Vagina (tissue), 2 donors: ENCODE measurements at regions not wholly inside any gene's neighbourhood (a gene's known extent, or its start where the extent isn't known, plus 50 kb on each side); places are given as distances from the start of the nearest gene placed in this dataset.

Experiments
- CTCF ChIP-seq, 3 experiments: fragments of 450-650 bp in 2 of 3; fragments of 200-600 bp in 1 of 3; sonication (generic) in 1 of 3; IDR thresholded peaks; one replicate each; pipeline ENCODE4 v1.5.1; 2017 to 2019; ENCODE audit warnings: antibody characterized with exemption in 3 of 3, mild to moderate bottlenecking in 2 of 3, moderate library complexity in 2 of 3
- POLR2AphosphoS5 ChIP-seq, 2 donors: sonication (generic); formaldehyde crosslinking; IDR thresholded peaks; one replicate each; pipeline ENCODE4 v1.9.0; 2017; ENCODE audit warnings: antibody characterized with exemption in 2 of 2, mild to moderate bottlenecking in 2 of 2, low read depth in 1 of 2; ENCODE audit not compliant: insufficient read depth in 1 of 2

- TF ChIP-seq CTCF (IDR thresholded peaks at IDR 0.05) = no peak
- no peak for TF ChIP-seq POLR2AphosphoS5 (IDR thresholded peaks at IDR 0.05; ENCODE audit: insufficient read depth in 1 of 2, low read depth in 1 of 2)
Measured at GRCh38 chr2:175843625-175844024, 158.4 kb downstream of the LNPK start.
